Psoas muscle (tissue), 7 donors: ENCODE measurements at regions not wholly inside any gene's neighbourhood (a gene's known extent, or its start where the extent isn't known, plus 50 kb on each side); places are given as distances from the start of the nearest gene placed in this dataset.

Experiments used
- ATAC-seq, 4 donors: fragments of 200-7000 bp; cut with Tn5 transposase; one replicate each; pipeline ENCODE4 v1.9.1; 2020; ENCODE audit warnings: moderate library complexity in 3 of 4, mild to moderate bottlenecking in 2 of 4
- DNase-seq, 2 donors: peaks; one replicate each; pipeline ENCODE4 v3.0.0-alpha.2; 2020
- H3K27ac ChIP-seq: fragments of 200-600 bp; one replicate; pipeline ENCODE4 v1.8.0; 2022
- H3K27me3 ChIP-seq, 3 donors: fragments of 200-600 bp in 1 of 3; one replicate each; pipeline versions ENCODE4 v1.6.1 to v1.8.0; 2013 to 2022; ENCODE audit warnings: low read length in 2 of 3, mild to moderate bottlenecking in 2 of 3, moderate library complexity in 1 of 3; ENCODE audit not compliant: insufficient read depth in 3 of 3
- H3K36me3 ChIP-seq, 2 donors: fragments of 200-600 bp in 1 of 2; one replicate each; pipeline versions ENCODE4 v1.6.1 to v1.8.0; 2013 to 2022; ENCODE audit warnings: low read depth in 1 of 2, mild to moderate bottlenecking in 1 of 2, moderate library complexity in 1 of 2; ENCODE audit not compliant: insufficient read depth in 1 of 2
- H3K4me1 ChIP-seq: fragments of 200-600 bp; one replicate; pipeline ENCODE4 v1.8.0; 2022
- H3K4me3 ChIP-seq: fragments of 200-600 bp; one replicate; pipeline ENCODE4 v1.8.0; 2022; ENCODE audit warnings: mild to moderate bottlenecking
- H3K9me3 ChIP-seq: fragments of 200-600 bp; one replicate; pipeline ENCODE4 v1.8.0; 2022
- WGBS, 3 donors: extraction: QIAGEN DNeasy Blood & Tissue Kit; methylation state at CpG; one replicate each; pipeline versions ENCODE4 v1.1.6 to v1.1.7; 2013; 5-methylcytosine and 5-hydroxymethylcytosine counted together
- intact Hi-C, 2 donors: fragments of 100-400 bp; cut with DNase I; formaldehyde crosslinking; loops; one replicate each; pipeline versions ENCODE4 v1.11.0 to v1.14.2; 2022
- TF ChIP-seq, protein P1 (sequence below): fragments of 200-600 bp; IDR thresholded peaks from one replicate; pipeline ENCODE4 v1.8.0; 2022; ENCODE audit warnings: antibody characterized with exemption
- donor health status: healthy with polysubstance abuse.
- donor health status: DM: no; HTN: no; CAD: no; lungs with moderate emphysema.
- donor health status: Bipolar disorder and iron deficiency.
- donor health status: healthy.
- donor health status: DM: yes; HTN: yes; CAD: no.
- donor health status: DM: no; HTN: no; CAD: no.
- donor health status: DM: yes; HTN: yes; CAD: no.

DNA sequence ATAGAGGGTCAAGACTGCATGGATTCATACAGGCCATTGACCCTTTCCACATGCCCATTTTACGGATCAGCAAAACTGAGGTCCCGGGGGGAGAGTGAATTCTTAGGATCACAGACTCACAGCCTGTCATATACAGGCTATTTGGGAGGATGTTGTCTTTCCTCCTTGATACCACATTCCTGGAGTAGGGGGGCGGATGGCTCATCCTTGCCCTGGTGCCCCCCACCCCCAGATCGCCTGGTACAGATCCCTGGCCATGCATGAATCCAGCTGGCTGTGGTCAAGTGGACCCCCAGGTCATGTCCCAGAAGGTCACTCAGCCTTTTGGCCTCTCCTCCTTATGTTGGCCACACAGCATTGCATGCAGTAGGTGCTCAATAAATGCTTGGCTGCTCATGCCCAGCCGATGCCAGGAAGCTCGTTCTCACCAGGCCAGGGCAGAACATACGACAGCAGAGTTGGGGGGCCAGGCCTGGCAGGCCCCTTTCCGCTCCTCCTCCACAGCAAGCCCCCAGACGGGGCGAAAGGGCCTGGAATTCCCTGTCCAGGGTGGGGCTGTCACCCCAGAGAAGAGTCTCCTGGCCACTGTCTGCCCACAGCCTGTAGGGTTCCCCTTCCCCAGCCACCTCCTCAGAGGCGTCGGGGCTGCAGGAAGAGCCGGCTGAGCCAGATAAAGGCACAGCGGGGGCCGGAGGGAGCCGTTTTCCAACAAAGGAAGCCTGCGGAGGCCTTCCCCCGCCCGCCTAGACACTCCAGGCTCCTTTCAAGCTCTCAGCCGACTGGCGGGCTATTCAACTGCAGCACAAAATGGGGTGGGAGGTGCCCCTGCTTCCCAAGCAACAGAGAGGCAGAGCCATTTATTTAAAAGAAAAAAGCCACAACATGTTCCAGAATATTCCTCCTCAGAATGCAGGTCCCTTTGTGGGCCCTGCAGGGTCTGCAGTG, 215.7 kb upstream of the CIBAR2 start:
- Histone ChIP-seq H3K4me1 (peaks cover 36% of the 10 kb centered on the region), H3K9me3 (no peaks in the 10 kb centered on the region), H3K27ac (no peak overlapping the region), H3K27me3 (no peaks in the 10 kb centered on the region), H3K36me3 (no peaks in the 10 kb centered on the region), H3K4me3 (no peak overlapping the region)
- ATAC-seq (no peak), DNase-seq (no peak)
- intact Hi-C loops, result no loop called here
- WGBS, 3 donors, result 65 to 84% (median 77%) methylated on average over 21 of the region's 21 CpGs
- TF ChIP-seq, protein P1, sequence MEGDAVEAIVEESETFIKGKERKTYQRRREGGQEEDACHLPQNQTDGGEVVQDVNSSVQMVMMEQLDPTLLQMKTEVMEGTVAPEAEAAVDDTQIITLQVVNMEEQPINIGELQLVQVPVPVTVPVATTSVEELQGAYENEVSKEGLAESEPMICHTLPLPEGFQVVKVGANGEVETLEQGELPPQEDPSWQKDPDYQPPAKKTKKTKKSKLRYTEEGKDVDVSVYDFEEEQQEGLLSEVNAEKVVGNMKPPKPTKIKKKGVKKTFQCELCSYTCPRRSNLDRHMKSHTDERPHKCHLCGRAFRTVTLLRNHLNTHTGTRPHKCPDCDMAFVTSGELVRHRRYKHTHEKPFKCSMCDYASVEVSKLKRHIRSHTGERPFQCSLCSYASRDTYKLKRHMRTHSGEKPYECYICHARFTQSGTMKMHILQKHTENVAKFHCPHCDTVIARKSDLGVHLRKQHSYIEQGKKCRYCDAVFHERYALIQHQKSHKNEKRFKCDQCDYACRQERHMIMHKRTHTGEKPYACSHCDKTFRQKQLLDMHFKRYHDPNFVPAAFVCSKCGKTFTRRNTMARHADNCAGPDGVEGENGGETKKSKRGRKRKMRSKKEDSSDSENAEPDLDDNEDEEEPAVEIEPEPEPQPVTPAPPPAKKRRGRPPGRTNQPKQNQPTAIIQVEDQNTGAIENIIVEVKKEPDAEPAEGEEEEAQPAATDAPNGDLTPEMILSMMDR, result no peak

DNA sequence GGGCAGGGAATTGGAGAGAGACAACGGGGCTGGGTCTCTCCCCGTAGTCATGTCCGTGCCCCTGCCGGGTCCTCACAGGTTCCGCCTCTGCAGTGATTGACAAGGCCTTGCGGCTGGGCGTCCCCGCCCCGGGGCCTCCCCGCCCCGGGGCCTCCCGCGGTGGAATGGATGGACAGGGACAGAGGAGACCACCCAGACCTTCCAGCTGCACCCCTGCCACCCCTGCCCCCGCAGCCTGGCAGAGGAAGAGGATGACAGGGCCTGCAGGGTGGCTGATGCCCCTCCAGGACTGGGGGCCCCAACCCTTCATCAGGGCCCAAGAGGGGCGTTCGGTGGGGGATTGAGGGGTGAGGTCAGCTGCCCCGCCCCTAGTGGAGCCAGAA, 216.4 kb upstream of the CIBAR2 start:
- Histone ChIP-seq H3K4me3 (no peak overlapping the region), H3K9me3 (no peaks in the 10 kb centered on the region), H3K36me3 (no peaks in the 10 kb centered on the region), H3K27ac (no peak overlapping the region), H3K27me3 (no peaks in the 10 kb centered on the region), H3K4me1 (peaks cover 29% of the 10 kb centered on the region)
- TF ChIP-seq, protein P1, result no peak
- no peak for ATAC-seq
- DNase-seq, result no peak
- intact Hi-C loops, result no loop called here
- 67 to 69% (median 68%) methylated on average over 15 to 17 of the region's 17 CpGs for WGBS, 3 donors

DNA sequence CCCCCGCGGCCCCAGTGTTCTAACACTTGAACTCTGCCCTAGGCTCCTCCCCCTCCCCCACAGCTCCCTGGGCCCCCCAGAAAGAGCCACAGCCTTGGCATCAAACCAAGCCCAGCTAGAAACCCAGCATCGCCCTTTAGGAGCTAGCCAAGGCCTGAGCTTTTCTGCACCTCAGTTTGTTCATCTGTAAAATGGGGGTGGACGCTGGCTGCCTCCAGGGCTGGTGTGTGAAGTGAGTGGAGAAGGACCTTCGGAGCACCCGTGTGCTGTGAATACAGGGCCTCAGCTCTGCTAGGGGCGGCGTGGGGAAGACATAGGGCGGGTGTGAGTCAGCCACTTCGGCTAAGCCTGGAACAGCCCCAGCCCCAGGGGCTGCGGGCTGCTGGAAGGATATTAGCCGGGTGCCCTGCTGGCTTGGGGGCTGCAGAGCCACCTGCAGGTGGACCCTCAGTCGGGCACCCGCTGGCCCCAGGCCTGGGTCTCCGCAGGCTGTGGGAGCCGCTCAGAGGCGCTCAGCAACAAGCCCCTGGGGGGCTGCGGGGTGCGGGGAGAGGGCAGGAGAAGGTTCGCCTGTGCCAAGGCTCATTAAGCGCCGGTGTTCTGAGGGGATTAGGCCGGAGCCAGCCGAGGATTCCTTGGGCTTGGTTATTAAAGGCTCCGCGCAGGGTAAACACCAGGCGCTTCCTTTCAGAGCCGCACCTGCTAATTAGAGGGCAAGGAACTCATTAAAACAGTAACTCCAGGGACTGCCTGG, 217.0 kb upstream of the CIBAR2 start:
- intact Hi-C loops, result no loop called here
- TF ChIP-seq, protein P1, result no peak
- H3K4me1 ChIP-seq, result peaks cover 27% of the 10 kb centered on the region
- WGBS, 3 donors, result 63 to 69% (median 64%) methylated on average over 26 to 28 of the region's 28 CpGs
- H3K9me3 ChIP-seq, result no peaks in the 10 kb centered on the region
- no peaks in the 10 kb centered on the region for H3K27me3 ChIP-seq
- no peaks in the 10 kb centered on the region for H3K36me3 ChIP-seq
- no peak overlapping the region for H3K4me3 ChIP-seq
- DNase-seq (no peak), ATAC-seq (peak in 2 of 4 donors; percentile 24 to 41)
- H3K27ac ChIP-seq, result no peak overlapping the region

DNA sequence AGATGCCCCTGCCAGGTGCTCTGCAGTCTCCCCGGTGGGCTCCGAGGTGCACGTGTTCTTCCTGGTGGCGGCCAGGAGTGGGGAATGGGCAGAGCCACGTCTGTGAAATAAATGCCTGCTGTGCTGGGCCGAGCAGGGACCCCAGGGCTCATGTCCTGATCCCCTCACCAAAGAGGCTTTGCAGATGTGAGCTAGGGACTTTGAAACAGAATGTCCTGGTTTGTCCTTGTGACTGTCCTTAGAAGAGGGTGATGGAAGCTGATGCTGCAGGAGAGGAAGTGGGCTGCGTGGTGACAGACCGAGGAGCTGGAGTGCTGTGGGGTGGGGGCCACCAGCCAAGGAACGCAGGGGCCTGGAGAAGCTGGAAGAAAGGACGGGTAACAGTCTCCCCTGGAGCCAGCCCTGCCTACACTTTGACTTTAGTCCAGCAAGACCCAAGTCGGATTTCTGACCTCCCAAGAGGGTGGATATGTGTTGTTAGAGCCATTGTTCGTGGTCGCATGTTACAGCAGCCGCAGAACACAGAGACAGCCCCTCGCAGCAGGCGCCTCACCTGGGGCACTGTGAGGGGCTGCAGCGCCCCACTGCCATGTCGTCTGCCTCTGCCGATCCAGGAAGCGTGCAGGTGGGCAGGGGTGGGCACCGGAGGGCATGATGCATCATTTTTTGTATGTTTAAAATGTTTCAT, 217.9 kb upstream of the CIBAR2 start:
- Histone ChIP-seq H3K27ac (peak overlapping the region; percentile 27), H3K4me3 (no peak overlapping the region), H3K9me3 (no peaks in the 10 kb centered on the region), H3K4me1 (peaks cover 27% of the 10 kb centered on the region), H3K36me3 (no peaks in the 10 kb centered on the region), H3K27me3 (no peaks in the 10 kb centered on the region)
- TF ChIP-seq, protein P1, result no peak
- ATAC-seq, result peak in 2 of 4 donors; percentile 18 to 19
- peak in 1 of 2 donors; percentile 46 for DNase-seq
- 55 to 62% (median 57%) methylated on average over 21 of the region's 21 CpGs for WGBS, 3 donors
- intact Hi-C loops, result loop anchor here in 1 of 2 donors (5.0 kb wide), 1 partner anchor 33 kb away; no protein-coding TSS in a partner anchor
